Astrocyte of the cerebellum (primary cell): ENCODE measurements at regions not wholly inside any gene's neighbourhood (a gene's known extent, or its start where the extent isn't known, plus 50 kb on each side); places are given as distances from the start of the nearest gene placed in this dataset.

Source experiments
- DNase-seq: peaks from one replicate; pipeline ENCODE4 v3.0.0-alpha.2; 2011; ENCODE audit warnings: low read depth
- H3K4me3 ChIP-seq: 2 replicates; pipeline ENCODE4 v1.5.1; 2011; ENCODE audit warnings: mild to moderate bottlenecking, low read depth, low read length, moderate library complexity
- CTCF ChIP-seq: IDR thresholded peaks from 2 replicates; pipeline ENCODE4 v1.5.1; 2012; ENCODE audit warnings: low read length, low read depth, moderate library complexity, mild to moderate bottlenecking; ENCODE audit errors: missing control alignments
- in situ Hi-C: cut with HindIII; loops from 2 replicates; pipeline ENCODE4 v1.10.0; 2017; ENCODE audit warnings: low sequenced_read_pairs

DNA sequence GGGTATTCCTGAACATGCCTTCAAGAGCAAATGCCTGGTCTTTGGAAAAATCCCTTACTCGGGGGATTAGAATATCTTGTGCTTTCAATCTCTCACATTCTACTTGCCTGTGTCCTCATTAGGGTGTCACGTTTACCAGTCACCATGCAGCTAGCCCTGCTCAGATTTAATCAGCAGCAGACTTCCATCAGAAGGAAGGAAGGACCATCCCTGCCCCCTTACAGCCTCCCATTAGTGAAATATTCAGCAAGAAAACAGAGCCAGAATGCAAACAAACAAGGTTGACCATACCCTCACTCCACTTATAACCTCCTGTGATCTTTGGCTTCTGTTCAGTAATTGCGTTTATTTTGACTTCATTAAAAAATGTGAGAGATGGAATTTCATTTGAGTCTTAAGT lies 208.6 kb downstream of the CXCL12 start:
- no peak for TF ChIP-seq CTCF
- no peak overlapping the region for H3K4me3 ChIP-seq
- in situ Hi-C loops = no loop called here
- DNase-seq = no peak

DNA sequence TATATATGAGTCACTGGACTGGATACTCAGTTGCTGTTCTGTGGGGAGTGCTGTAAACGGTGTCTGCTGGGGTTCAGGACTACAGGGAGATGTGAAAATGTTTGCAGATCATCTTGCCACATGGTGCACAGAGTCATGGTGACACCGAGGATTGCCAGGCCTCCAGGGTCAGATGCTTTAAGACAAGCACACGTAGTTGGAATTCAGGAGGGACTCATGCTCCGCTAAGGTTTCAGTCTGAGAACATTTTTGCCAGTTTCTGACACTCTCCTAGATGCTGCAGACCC lies 211.3 kb downstream of the CXCL12 start:
- H3K4me3 ChIP-seq = no peak overlapping the region
- in situ Hi-C loops = no loop called here
- DNase-seq = no peak
- TF ChIP-seq CTCF = no peak

DNA sequence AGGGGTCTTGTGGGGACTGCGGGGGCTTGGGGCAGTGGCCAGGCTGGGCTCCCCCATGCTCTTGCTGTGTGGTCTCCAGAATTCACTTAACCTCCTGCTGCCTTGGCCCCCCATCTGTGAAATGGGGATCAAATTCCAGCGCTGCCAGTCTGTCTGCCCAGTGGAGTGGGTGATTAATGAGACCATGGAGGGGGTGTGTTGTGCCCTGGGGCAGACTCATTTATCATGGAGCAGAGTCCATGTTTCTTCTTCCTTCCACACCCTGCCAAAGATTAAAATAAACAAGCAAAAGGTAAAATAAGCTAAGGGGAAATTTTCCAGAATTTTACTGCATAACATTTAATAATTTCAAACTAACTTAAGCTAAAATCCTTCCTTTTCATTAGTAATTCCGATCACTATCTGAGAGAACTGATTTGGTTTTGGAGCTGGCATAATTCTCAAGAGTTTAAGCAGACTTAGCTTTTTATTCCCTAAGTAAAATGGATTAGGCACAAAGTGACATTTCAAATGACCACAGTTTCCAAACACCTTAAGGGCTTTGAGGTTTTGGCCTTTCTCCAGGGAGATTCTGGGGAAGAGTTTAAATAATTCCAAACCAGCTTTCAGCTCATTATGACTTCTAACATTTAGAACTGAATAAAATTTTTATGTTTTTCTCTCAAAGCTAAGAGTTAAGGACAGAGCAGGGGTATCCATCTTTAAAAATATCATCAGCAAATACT lies 211.9 kb downstream of the CXCL12 start:
- in situ Hi-C loops = no loop called here
- TF ChIP-seq CTCF = no peak
- no peak overlapping the region for H3K4me3 ChIP-seq
- DNase-seq = no peak

DNA sequence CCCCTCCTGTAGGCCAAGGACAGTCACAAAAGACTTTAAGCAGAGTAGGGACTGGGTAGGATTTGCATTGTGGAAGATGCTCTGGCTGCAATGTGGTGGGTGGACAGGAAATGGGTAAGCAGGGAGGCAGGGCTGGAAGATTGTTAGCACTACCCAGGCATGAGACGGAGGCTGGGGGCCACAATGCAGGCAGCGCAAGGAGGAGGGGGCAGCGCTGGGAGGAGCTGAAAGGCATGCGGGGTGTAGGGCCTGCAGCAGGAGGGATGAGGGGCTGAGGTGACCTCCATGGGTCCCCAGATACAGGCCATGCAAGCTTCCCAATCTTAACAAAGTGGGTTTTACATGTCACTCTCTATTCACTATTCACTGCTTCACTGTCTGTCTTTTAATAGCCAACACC lies 213.1 kb downstream of the CXCL12 start:
- DNase-seq = no peak
- no peak for TF ChIP-seq CTCF
- H3K4me3 ChIP-seq = no peak overlapping the region
- in situ Hi-C loops = no loop called here

DNA sequence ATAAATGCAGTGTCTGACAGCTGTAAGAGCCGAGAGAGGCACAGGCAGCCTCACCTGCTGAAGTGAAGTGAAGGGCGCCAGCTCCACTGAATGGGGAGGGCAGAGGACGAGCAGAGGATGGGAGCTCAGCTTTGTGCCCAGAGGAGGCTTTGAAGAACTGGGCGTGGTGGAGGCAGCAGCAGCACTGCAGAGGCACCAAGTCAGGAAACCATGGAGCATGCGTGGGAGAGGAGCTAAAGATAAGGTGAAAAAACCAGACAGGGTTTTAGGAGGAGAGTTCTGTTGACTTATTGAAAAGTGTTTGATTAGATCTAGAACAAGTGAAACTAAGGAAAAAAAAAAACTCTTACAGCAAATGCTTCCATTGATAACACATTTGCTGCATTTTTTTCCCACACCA lies 216.4 kb downstream of the CXCL12 start:
- no peak for DNase-seq
- no peak for TF ChIP-seq CTCF
- no peak overlapping the region for H3K4me3 ChIP-seq
- in situ Hi-C loops = no loop called here

DNA sequence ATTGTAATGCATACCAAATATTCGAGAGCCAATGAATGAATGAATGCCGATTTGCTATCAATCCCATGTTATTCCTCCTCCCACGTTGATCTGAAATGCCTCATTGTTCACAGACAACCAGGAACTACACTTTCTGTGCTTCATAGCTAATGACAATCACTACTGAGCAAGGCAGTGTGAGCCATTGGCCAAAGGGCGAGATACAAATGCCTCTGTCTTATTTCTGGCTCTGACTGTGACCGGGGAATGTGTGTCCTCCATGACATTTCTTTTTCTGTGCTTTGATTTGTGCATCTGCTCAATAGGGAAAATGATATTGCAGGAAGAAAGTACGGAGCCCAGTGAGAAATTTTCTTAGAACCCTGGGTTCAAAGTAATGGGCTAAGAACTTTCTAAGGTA lies 217.1 kb downstream of the CXCL12 start:
- H3K4me3 ChIP-seq = no peak overlapping the region
- in situ Hi-C loops = no loop called here
- no peak for DNase-seq
- no peak for TF ChIP-seq CTCF

- in situ Hi-C loops = no loop called here
These were observed 218.5 kb downstream of the CXCL12 start for GRCh38 chr10:44166441-44166840.

More at GRCh38 chr10:44166441-44166840, 218.5 kb downstream of the CXCL12 start:
- TF ChIP-seq CTCF = no peak
- no peak overlapping the region for H3K4me3 ChIP-seq
- DNase-seq = no peak
